MM.1S (cell line): ENCODE measurements at regions not wholly inside any gene's neighbourhood (a gene's known extent, or its start where the extent isn't known, plus 50 kb on each side); places are given as distances from the start of the nearest gene placed in this dataset.

Experiments
- DNase-seq: peaks from one replicate; pipeline ENCODE4 v3.0.0-alpha.2; 2015
- H2AFZ ChIP-seq: fragments of 300-600 bp; sonication (generic); 2 replicates; pipeline ENCODE4 v1.6.0; 2016; ENCODE audit warnings: antibody characterized with exemption, low read length
- H3F3A ChIP-seq: fragments of 300-600 bp; sonication (generic); 2 replicates; pipeline ENCODE4 v1.6.1; 2016; ENCODE audit warnings: mild to moderate bottlenecking, antibody characterized with exemption, low read length, moderate library complexity, mixed read lengths; ENCODE audit not compliant: insufficient read depth
- H3K27ac ChIP-seq: fragments of 300-600 bp; sonication (generic); 2 replicates; pipeline ENCODE4 v1.5.1; 2016; ENCODE audit warnings: mild to moderate bottlenecking, low read length
- H3K27me3 ChIP-seq: fragments of 300-600 bp; sonication (generic); replicated peaks from 2 replicates; pipeline ENCODE4 v1.6.0; 2016; ENCODE audit warnings: low read length; ENCODE audit not compliant: insufficient read depth
- H3K36me3 ChIP-seq: fragments of 300-600 bp; sonication (generic); replicated peaks from 2 replicates; pipeline ENCODE4 v1.6.1; 2016; ENCODE audit warnings: mild to moderate bottlenecking, low read length, mixed read lengths; ENCODE audit not compliant: insufficient read depth
- H3K4me1 ChIP-seq: fragments of 300-600 bp; sonication (generic); 2 replicates; pipeline ENCODE4 v1.6.1; 2016; ENCODE audit warnings: low read length, mixed read lengths
- H3K4me2 ChIP-seq: fragments of 300-600 bp; sonication (generic); 2 replicates; pipeline ENCODE4 v1.6.0; 2016; ENCODE audit warnings: low read depth, low read length
- H3K4me3 ChIP-seq: fragments of 300-600 bp; sonication (generic); 2 replicates; pipeline ENCODE4 v1.5.1; 2016; ENCODE audit warnings: low read length, mixed read lengths
- H3K79me2 ChIP-seq: fragments of 300-600 bp; sonication (generic); 2 replicates; pipeline ENCODE4 v1.6.1; 2016; ENCODE audit warnings: mixed run types, low read length, mixed read lengths
- H3K9ac ChIP-seq: fragments of 300-600 bp; sonication (generic); 2 replicates; pipeline ENCODE4 v1.6.1; 2016; ENCODE audit warnings: low read length, mixed read lengths
- H3K9me2 ChIP-seq: fragments of 300-600 bp; sonication (generic); replicated peaks from 2 replicates; pipeline ENCODE4 v1.6.1; 2016; ENCODE audit warnings: mild to moderate bottlenecking, low read length, mixed read lengths; ENCODE audit not compliant: insufficient read depth
- H3K9me3 ChIP-seq: fragments of 300-600 bp; sonication (generic); replicated peaks from 2 replicates; pipeline ENCODE4 v1.6.1; 2016; ENCODE audit warnings: mild to moderate bottlenecking, low read length, mixed read lengths; ENCODE audit not compliant: insufficient read depth
- H4K20me1 ChIP-seq: fragments of 300-600 bp; sonication (generic); 2 replicates; pipeline ENCODE4 v1.6.1; 2016; ENCODE audit warnings: mild to moderate bottlenecking, low read length, moderate library complexity, mixed read lengths; ENCODE audit not compliant: insufficient read depth
- CTCF ChIP-seq: fragments of 300-600 bp; sonication (generic); IDR thresholded peaks from 2 replicates; pipeline ENCODE4 v1.5.1; 2016; ENCODE audit warnings: antibody characterized with exemption, low read length, mixed read lengths
- EZH2 ChIP-seq: fragments of 300-600 bp; sonication (generic); optimal IDR thresholded peaks from 2 replicates; pipeline ENCODE3; 2017; ENCODE audit warnings: low read depth, mild to moderate bottlenecking, antibody characterized with exemption, low read length, mixed read lengths
- EZH2phosphoT487 ChIP-seq: fragments of 300-600 bp; sonication (generic); IDR thresholded peaks from 2 replicates; pipeline ENCODE4 v1.6.1; 2018; ENCODE audit warnings: antibody characterized with exemption, low read length

GRCh38 chr17:63364944-63365343, 81.2 kb downstream of the CYB561 start:
- H3K4me1 ChIP-seq, result no peaks in the 10 kb centered on the region
- H3K27ac ChIP-seq, result no peak overlapping the region
- H3K79me2 ChIP-seq, result no peaks in the 10 kb centered on the region
- H3K4me3 ChIP-seq, result no peak overlapping the region
- no peak for DNase-seq
- H3K36me3 ChIP-seq, result no peaks in the 10 kb centered on the region
- no peak overlapping the region for H3K9ac ChIP-seq
- H2AFZ ChIP-seq, result no peak overlapping the region
- H3K27me3 ChIP-seq, result no peaks in the 10 kb centered on the region
- no peaks in the 10 kb centered on the region for H4K20me1 ChIP-seq
- H3F3A ChIP-seq, result no peaks in the 10 kb centered on the region
- TF ChIP-seq EZH2 (no peak), EZH2phosphoT487 (no peak), CTCF (no peak)
- H3K9me2 ChIP-seq, result no peaks in the 10 kb centered on the region
- H3K4me2 ChIP-seq, result no peak overlapping the region
- H3K9me3 ChIP-seq, result no peaks in the 10 kb centered on the region

DNA sequence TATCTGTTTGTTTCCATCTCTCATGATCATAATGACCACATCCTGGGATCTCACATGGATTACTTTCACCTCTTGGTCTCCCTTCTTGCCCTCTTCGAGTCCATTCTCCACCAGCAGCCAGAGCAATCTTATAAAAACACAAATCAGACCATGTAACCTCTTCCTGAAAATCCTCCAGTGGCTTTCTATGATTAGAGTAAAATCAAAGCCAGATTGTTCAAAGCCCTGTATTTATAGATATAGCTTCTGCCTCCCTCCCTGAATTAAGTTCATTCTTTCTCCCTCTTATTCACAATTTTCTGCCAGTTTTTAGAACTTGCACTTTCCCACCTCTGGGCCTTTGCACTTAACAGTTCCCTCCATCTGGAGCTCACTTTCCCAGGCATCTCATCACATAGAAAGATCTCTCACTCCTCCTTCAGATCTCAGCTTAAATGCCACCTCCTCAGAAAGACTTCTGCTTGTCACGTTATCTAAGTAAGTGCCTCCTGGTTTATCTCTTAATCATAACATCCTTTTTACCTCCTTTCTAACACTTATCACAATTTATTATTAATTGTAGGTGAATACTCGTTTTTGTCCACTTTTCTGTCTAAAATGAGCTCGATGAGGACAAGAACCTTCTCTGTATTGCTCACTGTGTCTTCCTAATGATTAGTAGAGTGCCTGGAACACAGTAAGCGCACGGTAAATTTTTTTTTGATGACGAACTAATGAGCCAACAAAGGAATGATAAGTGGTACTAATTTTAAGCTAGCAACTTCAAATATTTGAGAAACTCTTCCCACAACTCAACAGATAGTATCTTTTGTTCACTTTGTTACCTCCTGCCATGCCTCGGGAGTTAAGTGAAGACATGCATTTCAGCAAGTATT, 80.5 kb downstream of the CYB561 start:
- TF ChIP-seq CTCF (no peak), EZH2phosphoT487 (no peak), EZH2 (no peak)
- Histone ChIP-seq H3K9me3 (no peaks in the 10 kb centered on the region), H2AFZ (no peak overlapping the region), H3K4me3 (no peak overlapping the region), H3K4me2 (no peak overlapping the region), H4K20me1 (no peaks in the 10 kb centered on the region), H3K9ac (no peak overlapping the region), H3K27ac (no peak overlapping the region), H3K27me3 (no peaks in the 10 kb centered on the region), H3K4me1 (no peaks in the 10 kb centered on the region), H3K79me2 (no peaks in the 10 kb centered on the region), H3K36me3 (no peaks in the 10 kb centered on the region), H3K9me2 (no peaks in the 10 kb centered on the region), H3F3A (no peaks in the 10 kb centered on the region)
- DNase-seq, result no peak

DNA sequence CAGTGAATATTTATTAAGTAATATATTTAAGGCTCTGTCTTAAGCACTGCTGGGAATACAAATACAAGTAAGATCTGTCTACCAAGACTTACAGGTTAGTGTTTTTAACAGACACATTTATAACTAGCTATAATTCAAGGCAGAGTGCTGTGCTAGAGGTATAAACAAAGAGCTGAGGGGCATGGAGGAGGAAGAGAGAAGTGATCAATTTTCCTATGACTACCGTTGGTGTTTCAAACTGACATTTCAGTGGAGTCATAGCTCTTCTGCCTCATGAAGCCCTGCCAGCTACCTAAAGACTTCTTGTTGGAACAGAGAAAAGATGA, 79.9 kb downstream of the CYB561 start:
- H3K79me2 ChIP-seq, result no peaks in the 10 kb centered on the region
- no peaks in the 10 kb centered on the region for H3K36me3 ChIP-seq
- H3K9ac ChIP-seq, result no peak overlapping the region
- no peaks in the 10 kb centered on the region for H3K9me3 ChIP-seq
- no peak overlapping the region for H3K4me3 ChIP-seq
- no peak overlapping the region for H3K27ac ChIP-seq
- no peaks in the 10 kb centered on the region for H3K4me1 ChIP-seq
- DNase-seq, result no peak
- no peaks in the 10 kb centered on the region for H3F3A ChIP-seq
- no peaks in the 10 kb centered on the region for H4K20me1 ChIP-seq
- no peaks in the 10 kb centered on the region for H3K27me3 ChIP-seq
- H3K4me2 ChIP-seq, result no peak overlapping the region
- no peaks in the 10 kb centered on the region for H3K9me2 ChIP-seq
- TF ChIP-seq EZH2phosphoT487, result no peak
- no peak for TF ChIP-seq CTCF
- TF ChIP-seq EZH2, result no peak
- H2AFZ ChIP-seq, result no peak overlapping the region
